GM12878 (cell line): ENCODE measurements at regions not wholly inside any gene's neighbourhood (a gene's known extent, or its start where the extent isn't known, plus 50 kb on each side); places are given as distances from the start of the nearest gene placed in this dataset.

Experiments
- ATAC-seq: fragments of 200-7000 bp; cut with Tn5 transposase; 3 replicates; pipeline ENCODE4 v1.9.1; 2020; ENCODE audit warnings: mild to moderate bottlenecking, moderate library complexity
- BruUV-seq: library from RNA; stranded (reverse); fragments of 400-500 nt; replicated peaks from 2 replicates; lab custom pipeline; 2021; lab: Mats Ljungman, UMichigan
- CTCF ChIA-PET: fragments of 300-600 bp; sonication (Branson Sonifier 250); formaldehyde crosslinking; extraction: SDS; loops from one replicate; lab custom pipeline; 2021; ENCODE audit warnings: inconsistent platforms; lab: Yijun Ruan, JAX
- POLR2A ChIA-PET: fragments of 350-600 bp; formaldehyde crosslinking; extraction: SDS; loops from one replicate; lab custom pipeline; 2021; ENCODE audit warnings: inconsistent platforms; lab: Charles Lee
- RAD21 ChIA-PET: fragments of 300-600 bp; sonication (Branson Sonifier 250); formaldehyde crosslinking; loops from one replicate; lab custom pipeline; 2023; ENCODE audit warnings: antibody characterized with exemption; ENCODE audit not compliant: unreplicated experiment; lab: Charles Lee
- SMC1A ChIA-PET: fragments of 300-600 bp; sonication (Branson Sonifier 250); formaldehyde crosslinking; loops from one replicate; lab custom pipeline; 2023; ENCODE audit not compliant: unreplicated experiment, uncharacterized antibody; lab: Charles Lee
- DNase-seq: peaks from one replicate; pipeline ENCODE4 v3.0.0-alpha.2; 2011; ENCODE audit warnings: low read depth, low spot score
- FAIRE-seq: peaks from 3 replicates; lab custom pipeline; 2011; peaks lifted over from hg19 to GRCh38; lab: Jason Lieb, UNC
- H2AFZ ChIP-seq: 2 replicates; pipeline ENCODE4 v1.6.0; 2011; ENCODE audit warnings: low read depth, low read length, control low read depth; ENCODE audit not compliant: control insufficient read depth
- H3K27ac ChIP-seq: 2 replicates; pipeline ENCODE4 v1.5.1; 2011; ENCODE audit warnings: control low read depth; ENCODE audit not compliant: control insufficient read depth, insufficient read depth
- H3K27me3 ChIP-seq, 2 experiments: replicated peaks in 1 of 2; 2 replicates each; pipeline versions ENCODE4 v1.6.0 to v1.6.1; 2011; ENCODE audit warnings: low read length in 1 of 2; ENCODE audit not compliant: control insufficient read depth in 2 of 2, insufficient read depth in 2 of 2
- H3K36me3 ChIP-seq, 2 experiments: 2 replicates each; pipeline ENCODE4 v1.5.1; 2011; ENCODE audit warnings: low read length in 1 of 2; ENCODE audit not compliant: control insufficient read depth in 2 of 2, insufficient read depth in 2 of 2
- H3K4me1 ChIP-seq: 2 replicates; pipeline ENCODE4 v1.6.1; 2011; ENCODE audit warnings: mild to moderate bottlenecking, low read length, moderate library complexity, mixed read lengths; ENCODE audit not compliant: control insufficient read depth, insufficient read depth
- H3K4me2 ChIP-seq: 2 replicates; pipeline ENCODE4 v1.6.0; 2011; ENCODE audit warnings: control low read depth; ENCODE audit not compliant: control insufficient read depth, insufficient read depth
- H3K4me3 ChIP-seq: fragments of 200-600 bp; sonication (generic); 2 replicates; pipeline ENCODE4 v1.5.1; 2016
- H3K79me2 ChIP-seq: 2 replicates; pipeline ENCODE4 v1.6.0; 2011; ENCODE audit warnings: low read length; ENCODE audit not compliant: control insufficient read depth, insufficient read depth
- H3K9ac ChIP-seq: 2 replicates; pipeline ENCODE4 v1.8.0; 2011; ENCODE audit warnings: low read length, control low read depth, mixed read lengths; ENCODE audit not compliant: control insufficient read depth, insufficient read depth
- H3K9me3 ChIP-seq: replicated peaks from 3 replicates; pipeline ENCODE4 v1.5.1; 2011; ENCODE audit warnings: mild to moderate bottlenecking, low read length; ENCODE audit not compliant: control insufficient read depth, insufficient read depth
- H4K20me1 ChIP-seq: 2 replicates; pipeline ENCODE4 v1.6.0; 2011; ENCODE audit not compliant: control insufficient read depth, insufficient read depth
- BHLHE40 ChIP-seq, 2 experiments: fragments of 450-650 bp in 1 of 2; IDR thresholded peaks; 2 replicates each; pipeline ENCODE4 v1.6.1; 2011 to 2017; ENCODE audit warnings: low read depth in 2 of 2, borderline replicate concordance in 1 of 2, improper control_type of control experiment in 1 of 2, low read length in 1 of 2, mild to moderate bottlenecking in 1 of 2
- BMI1 ChIP-seq: fragments of 450-650 bp; IDR thresholded peaks from 2 replicates; pipeline ENCODE4 v1.6.1; 2016; ENCODE audit warnings: mild to moderate bottlenecking, moderate library complexity, borderline replicate concordance
- E4F1 ChIP-seq: fragments of 450-650 bp; IDR thresholded peaks from 2 replicates; pipeline ENCODE4 v1.6.1; 2018; ENCODE audit warnings: borderline replicate concordance, mild to moderate bottlenecking; ENCODE audit not compliant: partially characterized antibody
- FOS ChIP-seq: IDR thresholded peaks from 3 replicates; pipeline ENCODE4 v1.6.1; 2011; ENCODE audit warnings: borderline replicate concordance; ENCODE audit not compliant: insufficient read length; ENCODE audit errors: extremely low read depth
- GABPA ChIP-seq: IDR thresholded peaks from 2 replicates; pipeline ENCODE4 v1.6.1; 2014; ENCODE audit warnings: antibody characterized with exemption, low read depth, mild to moderate bottlenecking, inconsistent platforms
- HSF1 ChIP-seq: fragments of 150-350 bp; IDR thresholded peaks from 2 replicates; pipeline ENCODE4 v1.6.1; 2014; ENCODE audit warnings: mild to moderate bottlenecking, low read depth, low read length
- IRF3 ChIP-seq: fragments of 450-650 bp; IDR thresholded peaks from 2 replicates; pipeline ENCODE4 v1.6.1; 2014; ENCODE audit warnings: mild to moderate bottlenecking
- JUNB ChIP-seq: IDR thresholded peaks from 2 replicates; pipeline ENCODE4 v1.6.1; 2016; ENCODE audit warnings: antibody characterized with exemption, mild to moderate bottlenecking
- PAX8 ChIP-seq: fragments of 450-650 bp; IDR thresholded peaks from 2 replicates; pipeline ENCODE4 v1.6.1; 2017; ENCODE audit warnings: mild to moderate bottlenecking, moderate library complexity
- RCOR1 ChIP-seq: conservative IDR thresholded peaks from 2 replicates; pipeline ENCODE4 v1.6.1; 2012; ENCODE audit warnings: low read depth, low read length, improper control_type of control experiment
- RELA ChIP-seq: fragments of 450-650 bp; IDR thresholded peaks from 2 replicates; pipeline ENCODE4 v1.8.0; 2014; ENCODE audit warnings: borderline replicate concordance; ENCODE audit not compliant: partially characterized antibody
- RUNX3 ChIP-seq: IDR thresholded peaks from 2 replicates; pipeline ENCODE4 v1.6.1; 2012; ENCODE audit warnings: low read length, inconsistent platforms
- SIX5 ChIP-seq: IDR thresholded peaks from 2 replicates; pipeline ENCODE4 v1.6.1; 2011; ENCODE audit warnings: mild to moderate bottlenecking, low read depth, low read length, moderate library complexity; ENCODE audit not compliant: severe bottlenecking
- SMAD1 ChIP-seq: fragments of 450-650 bp; IDR thresholded peaks from 2 replicates; pipeline ENCODE4 v1.6.1; 2018; ENCODE audit warnings: mild to moderate bottlenecking, low read depth; ENCODE audit not compliant: partially characterized antibody
- SUZ12 ChIP-seq: fragments of 200-600 bp; sonication (generic); IDR thresholded peaks from one replicate; pipeline ENCODE4 v1.6.1; 2018; ENCODE audit warnings: antibody characterized with exemption, mild to moderate bottlenecking; ENCODE audit not compliant: unreplicated experiment
- USF1 ChIP-seq: IDR thresholded peaks from 2 replicates; pipeline ENCODE4 v1.6.1; 2011; ENCODE audit warnings: borderline replicate concordance, low read depth, mild to moderate bottlenecking, moderate library complexity, mixed read lengths, low read length; ENCODE audit not compliant: insufficient read depth; ENCODE audit errors: extremely low read length
- ZNF207 ChIP-seq: fragments of 450-650 bp; IDR thresholded peaks from 2 replicates; pipeline ENCODE4 v1.6.1; 2014; ENCODE audit warnings: antibody characterized with exemption, mild to moderate bottlenecking, borderline replicate concordance
- WGBS: methylation state at CpG from one replicate; pipeline ENCODE4 v1.1.6; 2016; ENCODE audit warnings: low lambda C conversion rate; ENCODE audit not compliant: insufficient replicate concordance, insufficient coverage; ENCODE audit errors: missing lambda C conversion rate; 5-methylcytosine and 5-hydroxymethylcytosine counted together
- in situ Hi-C: fragments of 300-500 bp; cut with MboI; formaldehyde crosslinking; loops from 9 replicates; pipeline ENCODE4 v1.14.3; 2018; ENCODE audit warnings: mixed read lengths
- intact Hi-C: fragments of 100-400 bp; cut with micrococcal nuclease; formaldehyde crosslinking; loops from one replicate; pipeline ENCODE4 v1.14.2; 2022; ENCODE audit not compliant: unreplicated experiment

GRCh38 chr14:84493779-84494178, 1036.2 kb upstream of the FLRT2 start (continued):
- TF ChIP-seq IRF3 (no peak), PAX8 (no peak), RUNX3 (no peak)

- WGBS = 40% methylated on average over 2 of the region's 2 CpGs
- no peaks in the 10 kb centered on the region for H3K27me3 ChIP-seq
- POLR2A ChIA-PET = no interaction called here
- RAD21 ChIA-PET = no interaction called here
- no TSS peak for BruUV-seq
- H3K9me3 ChIP-seq = no peaks in the 10 kb centered on the region
- ATAC-seq = no peak
- no peak overlapping the region for H2AFZ ChIP-seq
- TF ChIP-seq SMAD1 (no peak), GABPA (no peak), USF1 (no peak), RELA (no peak), SUZ12 (no peak), JUNB (no peak), SIX5 (no peak), BMI1 (no peak), ZNF207 (no peak), BHLHE40 (IDR thresholded peaks at IDR 0.05; ENCODE audit: borderline replicate concordance in 1 of 2, low read depth in 2 of 2, low read length in 1 of 2) (no peak), RCOR1 (no peak), FOS (no peak), E4F1 (no peak), HSF1 (no peak)
- TF ChIP-seq, all 136 proteins: peak for 0
- Histone ChIP-seq H3K79me2 (no peaks in the 10 kb centered on the region), H3K4me1 (no peaks in the 10 kb centered on the region), H3K9ac (no peak overlapping the region), H3K36me3 (no peaks in the 10 kb centered on the region), H3K4me2 (no peak overlapping the region), H4K20me1 (no peaks in the 10 kb centered on the region), H3K4me3 (no peak overlapping the region), H3K27ac (no peak overlapping the region)
- intact Hi-C loops (no loop called here), in situ Hi-C loops (no loop called here)
- no peak for FAIRE-seq
- ChIA-PET CTCF (no interaction called here), SMC1A (no interaction called here)
- DNase-seq = no peak
Observed at GRCh38 chr14:84496677-84497076, 1033.3 kb upstream of the FLRT2 start.
